ENCODE measurements at regions not wholly inside any gene's neighbourhood (a gene's known extent, or its start where the extent isn't known, plus 50 kb on each side); places are given as distances from the start of the nearest gene placed in this dataset.

- DNase-seq (ENCODE audit: low read depth), result no peak
Observed at GRCh38 chr14:97206916-97207315, 409.7 kb downstream of the VRK1 start.

- DNase-seq (ENCODE audit: low read depth), result no peak
Observed at GRCh38 chr14:97210202-97210601, 413.0 kb downstream of the VRK1 start.

DNA sequence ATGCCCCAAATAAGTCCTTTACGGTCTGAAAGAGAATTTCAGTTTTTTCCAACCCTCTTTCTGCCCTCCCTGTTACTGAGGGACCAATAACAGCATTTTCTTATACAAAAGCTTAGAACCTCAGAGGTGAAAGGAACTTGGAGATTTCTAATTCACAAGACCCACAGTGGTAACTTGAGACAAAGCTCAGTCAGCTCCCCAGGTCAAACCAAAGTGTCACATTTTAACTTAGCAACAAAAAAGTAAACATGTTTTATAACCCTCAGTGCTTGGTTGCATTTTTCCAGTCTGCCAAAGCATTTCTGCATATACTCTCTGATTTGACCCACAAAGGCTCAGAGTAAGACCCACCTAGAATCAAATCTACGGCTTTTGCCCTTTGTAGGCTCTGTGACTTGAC is 415.2 kb downstream of the VRK1 start:
- DNase-seq (ENCODE audit: low read depth), result no peak

- no peak for DNase-seq (ENCODE audit: low read depth)
Observed at GRCh38 chr14:97213720-97214119, 416.5 kb downstream of the VRK1 start.

DNA sequence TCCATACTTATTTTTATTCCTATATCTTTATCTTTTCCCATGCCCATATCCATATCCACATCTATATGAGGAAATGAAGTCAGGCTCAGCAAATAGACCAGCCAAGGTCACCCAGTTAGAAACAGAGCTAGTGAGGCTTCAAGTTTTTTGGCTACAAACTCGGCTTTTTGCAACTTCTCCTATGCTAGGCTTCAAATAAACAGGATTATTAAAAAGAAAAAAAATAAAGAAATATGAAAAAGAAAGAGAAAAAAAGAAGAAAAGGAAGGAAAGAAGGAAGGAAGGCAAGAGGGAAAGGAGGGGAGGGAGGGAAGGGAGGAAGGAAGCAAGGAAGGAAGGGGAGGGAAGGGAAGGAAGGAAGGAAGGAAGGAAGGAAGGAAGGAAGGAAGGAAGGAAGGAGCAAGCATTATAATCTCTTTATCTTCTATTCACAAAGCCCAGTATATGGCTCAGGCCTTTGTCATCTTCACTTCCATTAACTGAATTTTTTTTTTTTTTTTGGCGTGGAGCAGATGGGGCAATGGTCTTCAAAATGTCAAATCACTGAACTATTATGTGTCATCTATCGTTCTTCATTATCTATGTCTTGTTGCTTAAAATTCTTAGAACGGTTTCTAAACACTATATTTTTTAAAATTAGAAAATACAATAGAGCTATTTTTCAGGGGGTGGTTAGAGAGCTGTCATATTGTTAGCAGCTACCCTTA is 418.2 kb downstream of the VRK1 start:
- no peak for DNase-seq (ENCODE audit: low read depth)

- DNase-seq (ENCODE audit: low read depth), result no peak
Observed at GRCh38 chr14:97217111-97217885, 420.1 kb downstream of the VRK1 start.

- DNase-seq (ENCODE audit: low read depth), result no peak
Observed at GRCh38 chr14:97218274-97218673, 421.1 kb downstream of the VRK1 start.

DNA sequence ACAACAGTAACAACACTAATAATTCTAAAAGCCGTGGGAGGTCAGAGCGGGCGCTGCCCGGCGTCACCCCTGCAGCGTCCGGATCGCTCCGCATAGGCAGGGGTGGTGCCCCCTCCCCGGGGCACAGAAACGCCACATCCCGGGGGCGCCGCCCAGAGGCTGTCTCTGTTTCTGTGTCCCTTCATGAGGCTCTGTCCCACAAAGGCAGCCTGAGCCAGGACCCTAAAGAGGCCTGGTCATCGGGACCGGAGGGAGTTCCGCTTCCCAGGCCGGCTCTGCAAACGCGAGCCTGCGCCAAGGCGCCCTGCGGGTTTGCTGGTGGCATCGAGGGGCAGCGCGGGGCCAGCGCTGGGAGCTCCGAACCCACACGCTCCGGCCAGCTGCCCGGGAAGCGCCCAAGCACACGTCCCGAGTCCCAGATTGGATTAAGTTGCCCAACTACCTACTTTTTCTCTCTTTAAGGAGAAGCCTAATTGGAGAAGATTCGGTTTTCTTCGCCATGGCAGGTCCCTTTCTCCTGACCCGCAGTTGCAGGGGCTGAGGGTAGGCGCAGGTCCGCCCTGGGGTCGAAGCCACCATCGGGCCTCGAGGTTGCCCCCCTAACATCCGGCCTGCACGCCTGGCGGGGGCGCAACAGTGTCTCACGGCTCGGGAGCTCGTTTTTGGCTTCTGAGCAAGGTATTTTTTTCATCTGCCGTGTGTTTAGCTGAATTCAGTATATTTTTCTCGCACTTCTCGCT is 421.7 kb downstream of the VRK1 start:
- no peak for DNase-seq (ENCODE audit: low read depth)

DNA sequence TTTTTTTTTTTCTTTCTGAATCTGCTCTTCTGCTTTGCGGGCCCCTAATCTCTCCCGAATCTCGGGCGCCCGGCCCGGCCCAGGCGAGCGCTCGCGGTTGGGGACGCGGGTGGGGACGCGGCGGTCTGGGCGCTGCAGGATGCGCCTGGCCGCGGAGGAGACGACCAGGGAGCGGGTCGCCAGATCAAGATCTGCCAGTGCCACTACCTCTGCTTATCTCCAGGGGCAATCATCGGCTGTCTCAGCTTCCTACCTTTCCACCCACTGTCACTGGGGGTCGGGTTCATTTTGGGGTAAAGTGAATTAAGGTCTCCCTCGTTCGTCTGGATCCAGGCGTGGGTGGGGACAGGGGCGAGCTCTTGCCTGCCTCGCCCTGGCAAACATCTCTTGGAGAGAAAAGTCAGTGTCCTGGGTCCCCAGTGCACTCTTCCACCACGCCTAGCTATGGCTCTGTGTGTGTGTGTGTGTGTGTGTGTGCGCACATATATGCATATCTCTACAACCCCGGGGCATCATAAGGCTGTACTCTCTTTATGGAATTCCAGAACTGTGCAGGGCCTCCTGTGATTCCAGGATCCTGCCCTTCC is 422.3 kb downstream of the VRK1 start:
- no peak for DNase-seq (ENCODE audit: low read depth)

DNA sequence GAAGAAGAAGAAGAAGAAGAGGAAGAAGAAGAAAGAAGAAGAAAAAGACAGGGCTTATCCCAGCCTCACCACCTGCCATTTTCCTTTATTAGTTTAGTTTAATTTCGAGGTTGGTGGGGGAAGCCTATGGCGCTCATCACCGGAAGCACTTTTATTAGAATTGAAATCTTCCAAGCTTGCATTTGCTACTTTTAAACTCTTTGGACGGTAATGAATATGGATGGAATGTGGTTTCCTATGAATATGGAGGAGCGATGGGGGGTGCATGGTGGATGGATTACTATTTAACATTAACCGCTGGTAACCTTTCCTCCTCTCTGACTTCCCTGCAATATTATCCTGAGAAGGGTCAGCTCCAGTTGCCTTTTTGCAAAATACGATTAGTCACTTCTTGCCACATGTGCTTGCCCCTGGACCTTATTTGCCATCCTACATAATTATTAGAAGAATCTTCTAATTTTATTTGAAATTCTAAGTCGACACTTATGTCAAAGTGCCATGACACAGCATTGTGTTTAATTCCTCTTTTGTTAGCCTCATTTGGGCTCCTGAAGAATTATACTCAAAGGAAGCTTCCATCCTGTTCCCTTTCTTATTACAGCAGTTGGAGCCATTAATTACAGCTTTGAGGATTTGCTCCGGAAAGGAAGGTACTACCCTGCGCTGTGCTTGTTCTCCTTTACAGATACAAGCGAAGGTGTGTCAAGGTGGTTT is 424.5 kb downstream of the VRK1 start:
- no peak for DNase-seq (ENCODE audit: low read depth)

DNA sequence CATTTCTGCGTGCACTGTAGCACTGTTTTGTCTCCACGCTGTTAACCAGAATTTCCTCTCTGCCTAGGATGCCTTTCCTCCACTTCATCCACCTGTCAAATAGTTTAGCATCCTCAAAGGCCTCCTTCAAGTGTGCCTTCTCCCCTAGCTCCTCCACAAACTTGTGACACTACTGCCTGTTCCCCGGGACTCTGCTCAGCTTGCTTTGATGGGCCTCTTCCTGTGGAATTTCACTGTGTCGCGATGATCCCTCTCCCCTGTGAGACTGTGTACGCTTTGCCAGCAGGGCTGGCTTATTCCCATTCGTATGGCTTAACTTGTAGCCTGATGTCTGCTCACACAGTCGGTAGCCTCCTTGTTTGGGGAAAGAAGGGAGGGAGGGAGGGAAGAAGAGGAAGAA is 426.8 kb downstream of the VRK1 start:
- DNase-seq (ENCODE audit: low read depth), result no peak

- no peak for DNase-seq (ENCODE audit: low read depth)
Observed at GRCh38 chr14:97230051-97230450, 432.9 kb downstream of the VRK1 start.

GRCh38 chr14:97233319-97233985 is 436.3 kb downstream of the VRK1 start:
- no peak for DNase-seq (ENCODE audit: low read depth)

DNA sequence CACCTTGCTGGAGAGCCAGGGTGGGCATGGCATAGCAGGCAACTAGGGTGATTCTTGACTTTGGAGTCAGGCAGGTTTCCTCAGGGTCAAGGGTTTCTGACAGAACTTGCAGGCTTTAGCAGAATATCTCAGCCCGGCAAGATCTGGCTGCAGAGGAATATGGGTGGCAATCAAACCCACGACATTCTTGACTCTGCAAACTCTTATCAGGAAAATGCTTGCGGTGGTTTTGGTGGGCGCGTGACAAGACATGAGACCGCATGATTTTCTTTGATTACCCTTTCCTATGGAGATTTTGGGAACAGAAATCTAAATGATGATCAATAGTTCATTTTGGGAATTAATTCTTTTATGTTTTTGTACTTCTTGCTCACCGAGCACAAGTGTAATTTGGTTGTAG is 449.5 kb downstream of the VRK1 start:
- DNase-seq (ENCODE audit: low read depth), result no peak

DNA sequence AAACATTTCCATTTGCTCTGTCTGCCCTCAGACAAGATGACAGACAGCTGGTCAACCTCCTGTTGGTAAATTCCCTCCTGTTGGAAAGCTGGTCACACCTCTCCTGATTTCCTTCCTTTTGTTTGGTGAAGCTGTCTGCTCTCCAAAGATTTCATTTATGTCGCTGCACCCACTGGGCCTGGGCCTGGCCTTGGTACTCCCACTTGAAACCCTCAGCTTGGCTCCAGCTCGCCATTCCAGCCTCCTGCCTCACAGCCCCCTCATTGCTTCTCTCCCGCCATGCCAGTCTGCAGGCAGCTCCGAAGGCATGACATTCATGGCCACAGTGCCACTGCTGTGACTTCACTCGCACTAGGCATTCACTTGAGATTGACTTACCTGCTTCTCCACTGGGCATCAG is 451.8 kb downstream of the VRK1 start:
- DNase-seq (ENCODE audit: low read depth), result no peak

- DNase-seq (ENCODE audit: low read depth), result no peak
Observed at GRCh38 chr14:97250931-97251330, 453.7 kb downstream of the VRK1 start.

- DNase-seq (ENCODE audit: low read depth), result no peak
Observed at GRCh38 chr14:97251491-97252155, 454.4 kb downstream of the VRK1 start.

GRCh38 chr14:97253756-97254155 is 456.6 kb downstream of the VRK1 start:
- no peak for DNase-seq (ENCODE audit: low read depth)

GRCh38 chr14:97262336-97262735 is 465.2 kb downstream of the VRK1 start:
- no peak for DNase-seq (ENCODE audit: low read depth)

GRCh38 chr14:97264516-97265230 is 467.5 kb downstream of the VRK1 start:
- no peak for DNase-seq (ENCODE audit: low read depth)

All from GM04503 (cell line).